ENCODE measurements at regions not wholly inside any gene's neighbourhood (a gene's known extent, or its start where the extent isn't known, plus 50 kb on each side); places are given as distances from the start of the nearest gene placed in this dataset.

- no peaks in the 10 kb centered on the region for H3K27me3 ChIP-seq (replicated peaks; ENCODE audit: insufficient read depth, low read depth, low read length, poor library complexity)
- no peaks in the 10 kb centered on the region for H3K9me3 ChIP-seq (ENCODE audit: low read depth, low read length, poor library complexity, severe bottlenecking)
- TF ChIP-seq CTCF (conservative IDR thresholded peaks at IDR 0.05; ENCODE audit: low read depth, low read length) (no peak), EZH2 (IDR thresholded peaks at IDR 0.05; ENCODE audit: borderline replicate concordance, low read depth, low read length, poor library complexity, severe bottlenecking) (no peak)
- ChIA-PET POLR2A (ENCODE audit: low non-redundant PET) (no interaction called here), CTCF (no interaction called here)
- BruUV-seq (replicated peaks), result no TSS peak
- H3K36me3 ChIP-seq (ENCODE audit: insufficient read depth, low read length, poor library complexity, severe bottlenecking), result no peaks in the 10 kb centered on the region
- no peak overlapping the region for H3K27ac ChIP-seq (ENCODE audit: low read depth, low read length, poor library complexity, severe bottlenecking)
- H3K4me3 ChIP-seq (ENCODE audit: low read depth, low read length, poor library complexity, severe bottlenecking), result no peak overlapping the region
- no peak for DNase-seq (ENCODE audit: low spot score)
- peaks cover 8% of the 10 kb centered on the region for H3K4me1 ChIP-seq (ENCODE audit: insufficient read depth, low read length, poor library complexity, severe bottlenecking)
- intact Hi-C loops (cut with micrococcal nuclease; ENCODE audit: unreplicated experiment), result no loop called here
Measured at GRCh38 chr22:42194104-42194851, 63.7 kb upstream of the CYP2D6 start.

GRCh38 chr22:42192547-42192946 lies 61.9 kb upstream of the CYP2D6 start:
- no peak overlapping the region for H3K27ac ChIP-seq (ENCODE audit: low read depth, low read length, poor library complexity, severe bottlenecking)
- H3K36me3 ChIP-seq (ENCODE audit: insufficient read depth, low read length, poor library complexity, severe bottlenecking), result no peaks in the 10 kb centered on the region
- H3K9me3 ChIP-seq (ENCODE audit: low read depth, low read length, poor library complexity, severe bottlenecking), result no peaks in the 10 kb centered on the region
- intact Hi-C loops (cut with micrococcal nuclease; ENCODE audit: unreplicated experiment), result no loop called here
- no peak for TF ChIP-seq EZH2 (IDR thresholded peaks at IDR 0.05; ENCODE audit: borderline replicate concordance, low read depth, low read length, poor library complexity, severe bottlenecking)
- TF ChIP-seq CTCF (conservative IDR thresholded peaks at IDR 0.05; ENCODE audit: low read depth, low read length), result no peak
- BruUV-seq (replicated peaks), result no TSS peak
- no peak for DNase-seq (ENCODE audit: low spot score)
- peaks cover 8% of the 10 kb centered on the region for H3K4me1 ChIP-seq (ENCODE audit: insufficient read depth, low read length, poor library complexity, severe bottlenecking)
- ChIA-PET POLR2A (ENCODE audit: low non-redundant PET) (no interaction called here), CTCF (no interaction called here)
- H3K4me3 ChIP-seq (ENCODE audit: low read depth, low read length, poor library complexity, severe bottlenecking), result no peak overlapping the region
- H3K27me3 ChIP-seq (replicated peaks; ENCODE audit: insufficient read depth, low read depth, low read length, poor library complexity), result no peaks in the 10 kb centered on the region

- ChIA-PET POLR2A (ENCODE audit: low non-redundant PET) (interaction anchor here (0.7 kb wide), 2 partner anchors 16 to 531 kb away, joined by 3 to 5 read pairs; no protein-coding TSS in a partner anchor), CTCF (no interaction called here)
- intact Hi-C loops (cut with micrococcal nuclease; ENCODE audit: unreplicated experiment), result no loop called here
- Histone ChIP-seq H3K4me3 (ENCODE audit: low read depth, low read length, poor library complexity, severe bottlenecking) (no peak overlapping the region), H3K9me3 (ENCODE audit: low read depth, low read length, poor library complexity, severe bottlenecking) (no peaks in the 10 kb centered on the region), H3K27me3 (replicated peaks; ENCODE audit: insufficient read depth, low read depth, low read length, poor library complexity) (no peaks in the 10 kb centered on the region), H3K36me3 (ENCODE audit: insufficient read depth, low read length, poor library complexity, severe bottlenecking) (no peaks in the 10 kb centered on the region), H3K27ac (ENCODE audit: low read depth, low read length, poor library complexity, severe bottlenecking) (no peak overlapping the region), H3K4me1 (ENCODE audit: insufficient read depth, low read length, poor library complexity, severe bottlenecking) (peaks cover 8% of the 10 kb centered on the region)
- no peak for DNase-seq (ENCODE audit: low spot score)
- TF ChIP-seq CTCF (conservative IDR thresholded peaks at IDR 0.05; ENCODE audit: low read depth, low read length), result no peak
- no peak for TF ChIP-seq EZH2 (IDR thresholded peaks at IDR 0.05; ENCODE audit: borderline replicate concordance, low read depth, low read length, poor library complexity, severe bottlenecking)
- BruUV-seq (replicated peaks), result no TSS peak
Measured at GRCh38 chr22:42190274-42190673, 59.7 kb upstream of the CYP2D6 start.
